Neuronal stem cell (in vitro differentiated cells): ENCODE measurements at regions not wholly inside any gene's neighbourhood (a gene's known extent, or its start where the extent isn't known, plus 50 kb on each side); places are given as distances from the start of the nearest gene placed in this dataset.

Experiments used
- DNase-seq: peaks from one replicate; pipeline ENCODE4 v3.0.0-alpha.2; 2013; ENCODE audit warnings: low spot score
- H2AFZ ChIP-seq: one replicate; pipeline ENCODE4 v1.6.1; 2013; ENCODE audit warnings: mild to moderate bottlenecking, low read length, inconsistent platforms
- H2AK5ac ChIP-seq: 2 replicates; pipeline ENCODE4 v1.6.1; 2013; ENCODE audit warnings: low read depth, mild to moderate bottlenecking, inconsistent platforms, low read length, moderate library complexity, mixed read lengths
- H2BK120ac ChIP-seq: 2 replicates; pipeline ENCODE4 v1.6.1; 2013; ENCODE audit warnings: low read depth, mild to moderate bottlenecking, inconsistent platforms, low read length, moderate library complexity, mixed read lengths
- H2BK12ac ChIP-seq: one replicate; pipeline ENCODE4 v1.6.1; 2013; ENCODE audit warnings: low read length, inconsistent platforms
- H2BK15ac ChIP-seq: 2 replicates; pipeline ENCODE4 v1.6.1; 2013; ENCODE audit warnings: mild to moderate bottlenecking, low read length, inconsistent platforms, mixed read lengths
- H2BK5ac ChIP-seq: one replicate; pipeline ENCODE4 v1.6.1; 2013; ENCODE audit warnings: inconsistent platforms, mild to moderate bottlenecking, low read length, moderate library complexity
- H3K14ac ChIP-seq: one replicate; pipeline ENCODE4 v1.6.1; 2013; ENCODE audit warnings: low read length, inconsistent platforms
- H3K18ac ChIP-seq: 2 replicates; pipeline ENCODE4 v1.6.1; 2013; ENCODE audit warnings: low read length, inconsistent platforms
- H3K23ac ChIP-seq: 2 replicates; pipeline ENCODE4 v1.6.1; 2013; ENCODE audit warnings: low read depth, mild to moderate bottlenecking, mixed read lengths, low read length, inconsistent platforms; ENCODE audit not compliant: poor library complexity
- H3K27ac ChIP-seq: replicated peaks from 3 replicates; pipeline ENCODE4 v1.5.1; 2013; ENCODE audit warnings: low read length, inconsistent platforms
- H3K27me3 ChIP-seq, 3 experiments: 2 replicates each; pipeline ENCODE4 v1.6.1; 2013; ENCODE audit warnings: low read length in 3 of 3, mild to moderate bottlenecking in 2 of 3, inconsistent platforms in 1 of 3, low read depth in 1 of 3, mixed read lengths in 1 of 3, moderate library complexity in 1 of 3; ENCODE audit not compliant: control insufficient read depth in 3 of 3, insufficient read depth in 3 of 3
- H3K36me3 ChIP-seq, 2 donors: replicated peaks in 1 of 2; 2 replicates each; pipeline ENCODE4 v1.6.1; 2013; ENCODE audit warnings: low read length in 2 of 2; ENCODE audit not compliant: control insufficient read depth in 2 of 2, insufficient read depth in 2 of 2
- H3K4ac ChIP-seq: 2 replicates; pipeline ENCODE4 v1.6.1; 2013; ENCODE audit warnings: inconsistent platforms, mild to moderate bottlenecking, low read length, moderate library complexity
- H3K4me1 ChIP-seq, 2 donors: 1 replicate in 1 of 2; 2 replicates in 1 of 2; pipeline ENCODE4 v1.6.1; 2013; ENCODE audit warnings: low read length in 2 of 2, low read depth in 1 of 2; ENCODE audit not compliant: control insufficient read depth in 2 of 2, insufficient read depth in 1 of 2
- H3K4me2 ChIP-seq: one replicate; pipeline ENCODE4 v1.6.1; 2013; ENCODE audit warnings: mild to moderate bottlenecking, low read length, inconsistent platforms; ENCODE audit not compliant: insufficient read depth, poor library complexity, severe bottlenecking
- H3K4me3 ChIP-seq, 2 donors: 2 replicates each; pipeline ENCODE4 v1.5.1; 2013; ENCODE audit warnings: low read length in 2 of 2, mild to moderate bottlenecking in 2 of 2, inconsistent platforms in 1 of 2, moderate library complexity in 1 of 2
- H3K79me1 ChIP-seq: one replicate; pipeline ENCODE4 v1.6.1; 2013; ENCODE audit warnings: low read depth, mild to moderate bottlenecking, inconsistent platforms, low read length, moderate library complexity
- H3K9ac ChIP-seq: one replicate; pipeline ENCODE4 v1.6.1; 2013; ENCODE audit warnings: mild to moderate bottlenecking, low read depth, low read length, inconsistent platforms; ENCODE audit not compliant: poor library complexity
- H3K9me3 ChIP-seq, 2 donors: replicated peaks in 1 of 2; 2 replicates each; pipeline versions ENCODE3 to v1.6.1; 2013; ENCODE audit warnings: low read length in 2 of 2, mild to moderate bottlenecking in 2 of 2, inconsistent platforms in 1 of 2, low read depth in 1 of 2, mixed read lengths in 1 of 2, moderate library complexity in 1 of 2; ENCODE audit not compliant: control insufficient read depth in 2 of 2, insufficient read depth in 1 of 2
- H4K8ac ChIP-seq: one replicate; pipeline ENCODE4 v1.6.1; 2013; ENCODE audit warnings: low read depth, mild to moderate bottlenecking, inconsistent platforms, low read length, moderate library complexity
- H4K91ac ChIP-seq: one replicate; pipeline ENCODE4 v1.6.1; 2013; ENCODE audit warnings: low read length, low read depth, mild to moderate bottlenecking, inconsistent platforms; ENCODE audit not compliant: poor library complexity
- WGBS, 2 donors: extraction: QIAGEN DNeasy Blood & Tissue Kit; methylation state at CpG; one replicate each; pipeline ENCODE4 v1.1.7; 2013; ENCODE audit warnings: missing lambda C conversion rate in 2 of 2, mixed read lengths in 1 of 2; ENCODE audit not compliant: insufficient read length in 2 of 2, insufficient replicate concordance in 1 of 2; ENCODE audit errors: extremely low coverage in 2 of 2; 5-methylcytosine and 5-hydroxymethylcytosine counted together

- Histone ChIP-seq H3K18ac (no peak overlapping the region), H3K27me3 (no peaks in the 10 kb centered on the region), H4K8ac (no peak overlapping the region), H2BK120ac (no peak overlapping the region), H3K4ac (no peak overlapping the region), H4K91ac (no peak overlapping the region), H2AFZ (peak overlapping the region; percentile 11), H3K9me3 (no peaks in the 10 kb centered on the region), H3K4me3 (no peak overlapping the region), H2BK12ac (no peak overlapping the region), H3K9ac (no peak overlapping the region), H2BK5ac (no peak overlapping the region), H3K79me1 (no peaks in the 10 kb centered on the region), H3K4me1 (no peaks in the 10 kb centered on the region), H3K27ac (no peak overlapping the region), H3K36me3 (no peaks in the 10 kb centered on the region), H3K4me2 (no peak overlapping the region), H2BK15ac (no peak overlapping the region), H3K23ac (no peak overlapping the region), H3K14ac (no peak overlapping the region), H2AK5ac (no peak overlapping the region)
- DNase-seq, result no peak
- WGBS, 2 donors, result no CpG with 5 or more reads among the region's 6 CpGs
Measured at GRCh38 chr5:3024976-3025375, 273.5 kb upstream of the IRX2 start.

DNA sequence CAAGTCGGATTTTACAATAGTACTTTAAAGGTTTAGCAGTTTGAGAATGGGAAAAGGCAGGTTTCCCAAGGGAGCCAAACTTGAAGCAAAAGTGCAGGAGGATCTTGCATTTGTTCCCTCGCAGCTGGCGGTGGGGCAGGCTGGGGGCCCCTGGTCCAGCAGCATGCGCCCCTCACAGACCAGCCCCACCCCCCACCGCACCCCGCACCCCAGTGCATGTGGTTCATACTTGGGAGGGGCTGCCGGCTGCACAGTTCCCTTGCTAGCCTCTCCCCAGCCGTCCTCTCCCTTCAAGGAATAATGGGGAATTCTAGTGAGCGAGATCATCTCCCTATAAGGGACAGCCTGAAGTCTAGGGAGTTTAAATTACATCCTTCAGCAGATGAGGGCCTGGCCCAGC is 273.1 kb upstream of the IRX2 start:
- no CpG with 5 or more reads among the region's 9 CpGs for whole genome bisulfite sequencing, 2 donors
- no peak overlapping the region for H4K8ac ChIP-seq

DNA sequence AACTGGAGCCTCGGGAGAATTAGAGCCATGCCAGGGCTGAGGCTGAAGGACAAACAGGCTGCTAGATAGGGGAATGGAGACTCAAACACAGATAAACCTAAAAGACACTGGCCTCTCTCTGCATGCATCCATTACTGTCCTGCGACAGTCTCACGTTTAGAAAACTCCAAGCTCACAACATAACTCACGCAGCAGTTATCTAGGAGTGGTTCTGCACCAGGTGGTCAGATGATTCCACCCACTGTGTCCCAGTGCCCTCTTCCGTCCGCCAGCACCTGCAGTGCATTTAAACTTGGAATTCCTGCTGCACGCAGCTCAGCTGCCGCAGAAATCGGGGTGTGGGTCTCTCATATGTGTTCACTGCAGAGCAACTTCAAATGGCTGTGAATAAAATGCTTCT is 272.6 kb upstream of the IRX2 start:
- no peak overlapping the region for H3K18ac ChIP-seq
- no peak overlapping the region for H2BK5ac ChIP-seq
- no peak overlapping the region for H2BK12ac ChIP-seq
- H4K91ac ChIP-seq, result no peak overlapping the region
- H3K36me3 ChIP-seq, result no peaks in the 10 kb centered on the region
- H3K4me1 ChIP-seq, result no peaks in the 10 kb centered on the region
- no peak overlapping the region for H2AFZ ChIP-seq
- H3K4me3 ChIP-seq, result no peak overlapping the region
- no peak overlapping the region for H3K4ac ChIP-seq
- no peaks in the 10 kb centered on the region for H3K9me3 ChIP-seq
- no peaks in the 10 kb centered on the region for H3K79me1 ChIP-seq
- no peak overlapping the region for H3K9ac ChIP-seq
- no peak overlapping the region for H3K4me2 ChIP-seq
- H2BK120ac ChIP-seq, result peak overlapping the region; percentile 17
- no CpG with 5 or more reads among the region's 9 CpGs for WGBS, 2 donors
- no peak overlapping the region for H2BK15ac ChIP-seq
- H3K27me3 ChIP-seq, result no peaks in the 10 kb centered on the region
- no peak overlapping the region for H3K23ac ChIP-seq
- H4K8ac ChIP-seq, result no peak overlapping the region
- DNase-seq, result no peak
- H3K14ac ChIP-seq, result no peak overlapping the region
- H2AK5ac ChIP-seq, result no peak overlapping the region
- H3K27ac ChIP-seq, result no peak overlapping the region

More for the DNA sequence above, 273.1 kb upstream of the IRX2 start:
- H3K4me2 ChIP-seq, result no peak overlapping the region
- no peak overlapping the region for H2BK5ac ChIP-seq
- no peaks in the 10 kb centered on the region for H3K27me3 ChIP-seq
- H3K4me1 ChIP-seq, result no peaks in the 10 kb centered on the region
- no peak for DNase-seq
- no peak overlapping the region for H2BK12ac ChIP-seq
- no peak overlapping the region for H2AK5ac ChIP-seq
- H3K36me3 ChIP-seq, result no peaks in the 10 kb centered on the region
- H3K27ac ChIP-seq, result no peak overlapping the region
- H2BK120ac ChIP-seq, result no peak overlapping the region
- H3K9ac ChIP-seq, result no peak overlapping the region
- H3K9me3 ChIP-seq, result no peaks in the 10 kb centered on the region
- H3K4me3 ChIP-seq, result no peak overlapping the region
- H3K23ac ChIP-seq, result no peak overlapping the region
- no peak overlapping the region for H3K18ac ChIP-seq
- H3K4ac ChIP-seq, result no peak overlapping the region
- H4K91ac ChIP-seq, result no peak overlapping the region
- no peak overlapping the region for H2BK15ac ChIP-seq
- no peaks in the 10 kb centered on the region for H3K79me1 ChIP-seq
- no peak overlapping the region for H3K14ac ChIP-seq
- H2AFZ ChIP-seq, result no peak overlapping the region

- H3K14ac ChIP-seq, result no peak overlapping the region
- H3K4ac ChIP-seq, result no peak overlapping the region
- no peaks in the 10 kb centered on the region for H3K4me1 ChIP-seq
- WGBS, 2 donors, result no CpG with 5 or more reads among the region's 12 CpGs
- no peak overlapping the region for H4K91ac ChIP-seq
- no peak overlapping the region for H2BK15ac ChIP-seq
- no peak overlapping the region for H2AFZ ChIP-seq
- no peak overlapping the region for H3K4me3 ChIP-seq
- H3K9me3 ChIP-seq, result no peaks in the 10 kb centered on the region
- H3K23ac ChIP-seq, result no peak overlapping the region
- H2BK120ac ChIP-seq, result peak overlapping the region; percentile 17
- H4K8ac ChIP-seq, result no peak overlapping the region
- no peaks in the 10 kb centered on the region for H3K27me3 ChIP-seq
- H3K9ac ChIP-seq, result no peak overlapping the region
- no peaks in the 10 kb centered on the region for H3K79me1 ChIP-seq
- H3K18ac ChIP-seq, result no peak overlapping the region
- no peak overlapping the region for H2BK5ac ChIP-seq
- no peak for DNase-seq
- H3K4me2 ChIP-seq, result no peak overlapping the region
- H3K36me3 ChIP-seq, result no peaks in the 10 kb centered on the region
- H2AK5ac ChIP-seq, result no peak overlapping the region
- H2BK12ac ChIP-seq, result no peak overlapping the region
- no peak overlapping the region for H3K27ac ChIP-seq
Measured at GRCh38 chr5:3023656-3024055, 272.2 kb upstream of the IRX2 start.
